GM08714 (cell line): ENCODE measurements at regions not wholly inside any gene's neighbourhood (a gene's known extent, or its start where the extent isn't known, plus 50 kb on each side); places are given as distances from the start of the nearest gene placed in this dataset.

Source experiments
- H3K4me3 ChIP-seq: fragments of 200-500 bp; sonication (Bioruptor generic); 2 replicates; pipeline ENCODE4 v1.5.1; 2014; ENCODE audit warnings: mild to moderate bottlenecking, low read length, inconsistent platforms
- ZNF274 ChIP-seq: IDR thresholded peaks from 2 replicates; pipeline ENCODE4 v1.6.1; 2012; ENCODE audit warnings: mild to moderate bottlenecking, low read depth, low read length

- no peak for TF ChIP-seq ZNF274
- no peak overlapping the region for H3K4me3 ChIP-seq
Observed at GRCh38 chr6:88262332-88262731, 96.2 kb upstream of the CNR1 start.

GRCh38 chr6:88251301-88251700 is 85.2 kb upstream of the CNR1 start:
- no peak for TF ChIP-seq ZNF274

GRCh38 chr6:88248709-88249321 is 82.7 kb upstream of the CNR1 start:
- TF ChIP-seq ZNF274 = no peak
- no peak overlapping the region for H3K4me3 ChIP-seq

More at GRCh38 chr6:88251301-88251700, 85.2 kb upstream of the CNR1 start:
- no peak overlapping the region for H3K4me3 ChIP-seq

GRCh38 chr6:88246654-88247053 is 80.5 kb upstream of the CNR1 start:
- TF ChIP-seq ZNF274 = no peak

GRCh38 chr6:88244721-88245120 is 78.6 kb upstream of the CNR1 start:
- TF ChIP-seq ZNF274 = no peak
- H3K4me3 ChIP-seq = no peak overlapping the region

More at GRCh38 chr6:88246654-88247053, 80.5 kb upstream of the CNR1 start:
- no peak overlapping the region for H3K4me3 ChIP-seq

- no peak overlapping the region for H3K4me3 ChIP-seq
- no peak for TF ChIP-seq ZNF274
Observed at GRCh38 chr6:88238901-88239300, 72.8 kb upstream of the CNR1 start.

- no peak overlapping the region for H3K4me3 ChIP-seq
- TF ChIP-seq ZNF274 = no peak
Observed at GRCh38 chr6:88238065-88238464, 71.9 kb upstream of the CNR1 start.

- TF ChIP-seq ZNF274 = no peak
- no peak overlapping the region for H3K4me3 ChIP-seq
Observed at GRCh38 chr6:88236612-88237360, 70.6 kb upstream of the CNR1 start.

- TF ChIP-seq ZNF274 = no peak
- no peak overlapping the region for H3K4me3 ChIP-seq
Observed at GRCh38 chr6:88232753-88233152, 66.6 kb upstream of the CNR1 start.

GRCh38 chr6:88223298-88223697 is 57.2 kb upstream of the CNR1 start:
- no peak overlapping the region for H3K4me3 ChIP-seq
- TF ChIP-seq ZNF274 = no peak

GRCh38 chr6:88220493-88220892 is 54.3 kb upstream of the CNR1 start:
- no peak for TF ChIP-seq ZNF274

GRCh38 chr6:88216182-88216581 is 50.0 kb upstream of the CNR1 start:
- H3K4me3 ChIP-seq = no peak overlapping the region
- no peak for TF ChIP-seq ZNF274

More at GRCh38 chr6:88220493-88220892, 54.3 kb upstream of the CNR1 start:
- no peak overlapping the region for H3K4me3 ChIP-seq
